ENCODE measurements at regions not wholly inside any gene's neighbourhood (a gene's known extent, or its start where the extent isn't known, plus 50 kb on each side); places are given as distances from the start of the nearest gene placed in this dataset.
A peak's percentile ranks its signal among the peaks of the same experiment; 100 is the strongest.
"Not testable (repeated sequence)": the region's sequence is repeated elsewhere in the genome, so short reads cannot be mapped to it uniquely, and the experiment has no call there.

- DNase-seq (ENCODE audit: low read depth) = peak; percentile 4
- H3K4me3 ChIP-seq (ENCODE audit: low read depth, low read length) = no peak overlapping the region
These were observed 65.2 kb downstream of the CCDC195 start for GRCh38 chr2:224650815-224651439.

- DNase-seq (ENCODE audit: low read depth); H3K4me3 ChIP-seq (ENCODE audit: low read depth, low read length): not testable (repeated sequence)
These were observed 62.5 kb upstream of the CUL3 start for GRCh38 chr2:224647684-224648083.

- no peak for DNase-seq (ENCODE audit: low read depth)
- no peak overlapping the region for H3K4me3 ChIP-seq (ENCODE audit: low read depth, low read length)
These were observed 61.2 kb upstream of the CUL3 start for GRCh38 chr2:224646242-224646846.

- H3K4me3 ChIP-seq (ENCODE audit: low read depth, low read length) = no peak overlapping the region
- DNase-seq (ENCODE audit: low read depth) = no peak
These were observed 60.6 kb upstream of the CUL3 start for GRCh38 chr2:224645722-224646121.

- no peak overlapping the region for H3K4me3 ChIP-seq (ENCODE audit: low read depth, low read length)
- DNase-seq (ENCODE audit: low read depth) = no peak
These were observed 55.5 kb upstream of the CUL3 start for GRCh38 chr2:224640679-224641078.

- DNase-seq (ENCODE audit: low read depth) = no peak
- no peak overlapping the region for H3K4me3 ChIP-seq (ENCODE audit: low read depth, low read length)
These were observed 53.2 kb upstream of the CUL3 start for GRCh38 chr2:224638301-224638823.

Data from skeletal muscle cell (primary cell).